ENCODE measurements at regions not wholly inside any gene's neighbourhood (a gene's known extent, or its start where the extent isn't known, plus 50 kb on each side); places are given as distances from the start of the nearest gene placed in this dataset.

- H3K9ac ChIP-seq (ENCODE audit: insufficient read depth in 1 of 2, low read depth in 2 of 2, low read length in 2 of 2) = no peak overlapping the region
- no TSS peak for BruUV-seq (replicated peaks)
- no peaks in the 10 kb centered on the region for H3K4me1 ChIP-seq (replicated peaks in 1 of 2; ENCODE audit: control insufficient read depth in 2 of 2, insufficient read depth in 2 of 2, low read length in 2 of 2)
- in situ Hi-C loops (cut with MboI) (no loop called here), intact Hi-C loops (cut with micrococcal nuclease) (no loop called here)
- H3K27ac ChIP-seq (ENCODE audit: extremely low read depth, low read depth, low read length) = no peak overlapping the region
- H3K9me1 ChIP-seq (ENCODE audit: control insufficient read depth, insufficient read depth, low read length) = no peaks in the 10 kb centered on the region
- H4K20me1 ChIP-seq (replicated peaks; ENCODE audit: control insufficient read depth, insufficient read depth, low read length) = no peaks in the 10 kb centered on the region
- 0% methylated on average over 4 of the region's 4 CpGs for WGBS (ENCODE audit: insufficient coverage, low coverage, missing lambda C conversion rate)
- no peak overlapping the region for H3K4me3 ChIP-seq
- ChIA-PET CTCF (ENCODE audit: low intra/inter-chr PET ratio) (no interaction called here), POLR2A (no interaction called here)
- no peak overlapping the region for H2AFZ ChIP-seq (ENCODE audit: low read depth, low read length)
- no peak for ATAC-seq
- no peak for DNase-seq (ENCODE audit: extremely low read depth in 1 of 4, low spot score in 3 of 4)
- no peaks in the 10 kb centered on the region for H3K79me2 ChIP-seq (ENCODE audit: control insufficient read depth, insufficient read depth, low read length)
- TF ChIP-seq, protein P1, sequence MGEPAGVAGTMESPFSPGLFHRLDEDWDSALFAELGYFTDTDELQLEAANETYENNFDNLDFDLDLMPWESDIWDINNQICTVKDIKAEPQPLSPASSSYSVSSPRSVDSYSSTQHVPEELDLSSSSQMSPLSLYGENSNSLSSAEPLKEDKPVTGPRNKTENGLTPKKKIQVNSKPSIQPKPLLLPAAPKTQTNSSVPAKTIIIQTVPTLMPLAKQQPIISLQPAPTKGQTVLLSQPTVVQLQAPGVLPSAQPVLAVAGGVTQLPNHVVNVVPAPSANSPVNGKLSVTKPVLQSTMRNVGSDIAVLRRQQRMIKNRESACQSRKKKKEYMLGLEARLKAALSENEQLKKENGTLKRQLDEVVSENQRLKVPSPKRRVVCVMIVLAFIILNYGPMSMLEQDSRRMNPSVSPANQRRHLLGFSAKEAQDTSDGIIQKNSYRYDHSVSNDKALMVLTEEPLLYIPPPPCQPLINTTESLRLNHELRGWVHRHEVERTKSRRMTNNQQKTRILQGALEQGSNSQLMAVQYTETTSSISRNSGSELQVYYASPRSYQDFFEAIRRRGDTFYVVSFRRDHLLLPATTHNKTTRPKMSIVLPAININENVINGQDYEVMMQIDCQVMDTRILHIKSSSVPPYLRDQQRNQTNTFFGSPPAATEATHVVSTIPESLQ (CRISPR knock-in tag; IDR thresholded peaks at IDR 0.05) = no peak
- no peak for TF ChIP-seq ZBTB7A (IDR thresholded peaks at IDR 0.05; ENCODE audit: borderline replicate concordance, control insufficient read depth, low read depth, low read length)
- no peak for TF ChIP-seq CTBP1 (IDR thresholded peaks at IDR 0.05; ENCODE audit: borderline replicate concordance)
- no peak for TF ChIP-seq CBX3 (IDR thresholded peaks at IDR 0.05; ENCODE audit: borderline replicate concordance in 1 of 2, low read length in 2 of 2)
- TF ChIP-seq CCNT2 (IDR thresholded peaks at IDR 0.05; ENCODE audit: borderline replicate concordance, extremely low read depth, insufficient read length, low read depth, low read length) = no peak
- TF ChIP-seq, protein P2, sequence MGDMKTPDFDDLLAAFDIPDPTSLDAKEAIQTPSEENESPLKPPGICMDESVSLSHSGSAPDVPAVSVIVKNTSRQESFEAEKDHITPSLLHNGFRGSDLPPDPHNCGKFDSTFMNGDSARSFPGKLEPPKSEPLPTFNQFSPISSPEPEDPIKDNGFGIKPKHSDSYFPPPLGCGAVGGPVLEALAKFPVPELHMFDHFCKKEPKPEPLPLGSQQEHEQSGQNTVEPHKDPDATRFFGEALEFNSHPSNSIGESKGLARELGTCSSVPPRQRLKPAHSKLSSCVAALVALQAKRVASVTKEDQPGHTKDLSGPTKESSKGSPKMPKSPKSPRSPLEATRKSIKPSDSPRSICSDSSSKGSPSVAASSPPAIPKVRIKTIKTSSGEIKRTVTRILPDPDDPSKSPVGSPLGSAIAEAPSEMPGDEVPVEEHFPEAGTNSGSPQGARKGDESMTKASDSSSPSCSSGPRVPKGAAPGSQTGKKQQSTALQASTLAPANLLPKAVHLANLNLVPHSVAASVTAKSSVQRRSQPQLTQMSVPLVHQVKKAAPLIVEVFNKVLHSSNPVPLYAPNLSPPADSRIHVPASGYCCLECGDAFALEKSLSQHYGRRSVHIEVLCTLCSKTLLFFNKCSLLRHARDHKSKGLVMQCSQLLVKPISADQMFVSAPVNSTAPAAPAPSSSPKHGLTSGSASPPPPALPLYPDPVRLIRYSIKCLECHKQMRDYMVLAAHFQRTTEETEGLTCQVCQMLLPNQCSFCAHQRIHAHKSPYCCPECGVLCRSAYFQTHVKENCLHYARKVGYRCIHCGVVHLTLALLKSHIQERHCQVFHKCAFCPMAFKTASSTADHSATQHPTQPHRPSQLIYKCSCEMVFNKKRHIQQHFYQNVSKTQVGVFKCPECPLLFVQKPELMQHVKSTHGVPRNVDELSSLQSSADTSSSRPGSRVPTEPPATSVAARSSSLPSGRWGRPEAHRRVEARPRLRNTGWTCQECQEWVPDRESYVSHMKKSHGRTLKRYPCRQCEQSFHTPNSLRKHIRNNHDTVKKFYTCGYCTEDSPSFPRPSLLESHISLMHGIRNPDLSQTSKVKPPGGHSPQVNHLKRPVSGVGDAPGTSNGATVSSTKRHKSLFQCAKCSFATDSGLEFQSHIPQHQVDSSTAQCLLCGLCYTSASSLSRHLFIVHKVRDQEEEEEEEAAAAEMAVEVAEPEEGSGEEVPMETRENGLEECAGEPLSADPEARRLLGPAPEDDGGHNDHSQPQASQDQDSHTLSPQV (IDR thresholded peaks at IDR 0.05) = no peak
- no peak for TF ChIP-seq EGR1 (conservative IDR thresholded peaks at IDR 0.05)
- TF ChIP-seq BRD4 (IDR thresholded peaks at IDR 0.05) = no peak
- TF ChIP-seq MLX (CRISPR knock-in tag; conservative IDR thresholded peaks at IDR 0.05) = no peak
- TF ChIP-seq, protein P3, sequence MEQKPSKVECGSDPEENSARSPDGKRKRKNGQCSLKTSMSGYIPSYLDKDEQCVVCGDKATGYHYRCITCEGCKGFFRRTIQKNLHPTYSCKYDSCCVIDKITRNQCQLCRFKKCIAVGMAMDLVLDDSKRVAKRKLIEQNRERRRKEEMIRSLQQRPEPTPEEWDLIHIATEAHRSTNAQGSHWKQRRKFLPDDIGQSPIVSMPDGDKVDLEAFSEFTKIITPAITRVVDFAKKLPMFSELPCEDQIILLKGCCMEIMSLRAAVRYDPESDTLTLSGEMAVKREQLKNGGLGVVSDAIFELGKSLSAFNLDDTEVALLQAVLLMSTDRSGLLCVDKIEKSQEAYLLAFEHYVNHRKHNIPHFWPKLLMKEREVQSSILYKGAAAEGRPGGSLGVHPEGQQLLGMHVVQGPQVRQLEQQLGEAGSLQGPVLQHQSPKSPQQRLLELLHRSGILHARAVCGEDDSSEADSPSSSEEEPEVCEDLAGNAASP (IDR thresholded peaks at IDR 0.05) = no peak
- TF ChIP-seq ZNF143 (CRISPR knock-in tag; IDR thresholded peaks at IDR 0.05) = no peak
- TF ChIP-seq DACH1 (IDR thresholded peaks at IDR 0.05; ENCODE audit: partially characterized antibody) = no peak
- no peaks in the 10 kb centered on the region for H3K36me3 ChIP-seq (ENCODE audit: control insufficient read depth, insufficient read depth, low read length)
- H3K9me3 ChIP-seq (replicated peaks; ENCODE audit: control insufficient read depth, insufficient read depth, low read depth, low read length) = no peaks in the 10 kb centered on the region
- no peak overlapping the region for H3K4me2 ChIP-seq (ENCODE audit: insufficient read depth, low read length)
- no peaks in the 10 kb centered on the region for H3K27me3 ChIP-seq (ENCODE audit: control insufficient read depth in 2 of 2, insufficient read depth in 2 of 2, low read length in 2 of 2)
- no peak for FAIRE-seq
These were observed 84.5 kb upstream of the SVIL start for GRCh38 chr10:29719281-29719675.

All from K562 (cell line).